B cell (primary cell): ENCODE measurements at regions not wholly inside any gene's neighbourhood (a gene's known extent, or its start where the extent isn't known, plus 50 kb on each side); places are given as distances from the start of the nearest gene placed in this dataset.

Experiments used
- ATAC-seq: fragments of 200-7000 bp; cut with Tn5 transposase; one replicate; pipeline ENCODE4 v1.10.0; 2021; ENCODE audit warnings: low read depth, mild to moderate bottlenecking, moderate number of reproducible peaks, moderate library complexity
- CTCF ChIA-PET: fragments of 350-600 bp; sonication (Branson Sonifier 250); formaldehyde crosslinking; loops from one replicate; lab custom pipeline; 2021; ENCODE audit warnings: antibody characterized with exemption, inconsistent platforms; lab: Charles Lee
- POLR2A ChIA-PET: fragments of 350-600 bp; sonication (Branson Sonifier 250); formaldehyde crosslinking; loops from one replicate; lab custom pipeline; 2021; ENCODE audit warnings: antibody characterized with exemption; lab: Charles Lee
- DNase-seq: peaks from one replicate; pipeline ENCODE4 v3.0.0; 2013
- H2AFZ ChIP-seq: 2 replicates; pipeline ENCODE4 v1.6.1; 2012; ENCODE audit warnings: mild to moderate bottlenecking, low read depth, low read length; ENCODE audit not compliant: insufficient read depth, poor library complexity, severe bottlenecking
- H3K27ac ChIP-seq, 2 donors: 1 replicate in 1 of 2; 2 replicates in 1 of 2; pipeline ENCODE4 v1.5.1; 2012 to 2013; ENCODE audit warnings: low read length in 2 of 2, mild to moderate bottlenecking in 2 of 2, moderate library complexity in 1 of 2
- H3K27me3 ChIP-seq, 4 experiments: fragments of 200-600 bp in 1 of 4; sonication (generic) in 1 of 4; replicated peaks in 1 of 4; 1 replicate in 2 of 4; 2 replicates in 2 of 4; pipeline versions ENCODE4 v1.6.1 to v1.7.0; 2013 to 2016; ENCODE audit warnings: low read length in 3 of 4, mild to moderate bottlenecking in 2 of 4, mixed read lengths in 1 of 4, moderate library complexity in 1 of 4; ENCODE audit not compliant: insufficient read depth in 4 of 4, control insufficient read depth in 3 of 4; ENCODE audit errors: control extremely low read depth in 1 of 4
- H3K36me3 ChIP-seq, 2 experiments: replicated peaks in 1 of 2; 1 replicate in 1 of 2; 2 replicates in 1 of 2; pipeline versions ENCODE4 v1.6.1 to v1.7.1; 2013; ENCODE audit warnings: low read length in 1 of 2; ENCODE audit not compliant: insufficient read depth in 2 of 2, control insufficient read depth in 1 of 2; ENCODE audit errors: control extremely low read depth in 1 of 2, extremely low read depth in 1 of 2
- H3K4me1 ChIP-seq, 2 donors: fragments of 200-600 bp in 1 of 2; sonication (generic) in 1 of 2; 1 replicate in 1 of 2; 2 replicates in 1 of 2; pipeline versions ENCODE4 v1.5.1 to v1.6.1; 2013 to 2017; ENCODE audit warnings: low read length in 2 of 2; ENCODE audit not compliant: control insufficient read depth in 2 of 2, insufficient read depth in 2 of 2
- H3K4me2 ChIP-seq: replicated peaks from 2 replicates; pipeline ENCODE3; 2012; ENCODE audit warnings: mild to moderate bottlenecking, low read depth, low read length; ENCODE audit not compliant: poor library complexity, severe bottlenecking
- H3K4me3 ChIP-seq, 5 experiments: fragments of 200-600 bp in 1 of 5; sonication (generic) in 1 of 5; 1 replicate in 3 of 5; 2 replicates in 2 of 5; pipeline versions ENCODE4 v1.5.1 to v1.7.0; 2011 to 2016; ENCODE audit warnings: low read length in 4 of 5, mild to moderate bottlenecking in 4 of 5, low read depth in 2 of 5, control low read depth in 1 of 5, moderate library complexity in 1 of 5; ENCODE audit not compliant: insufficient read depth in 1 of 5; ENCODE audit errors: control extremely low read depth in 1 of 5, extremely low read depth in 1 of 5
- H3K79me2 ChIP-seq: fragments of 200-600 bp; sonication (generic); one replicate; pipeline ENCODE4 v1.6.0; 2016; ENCODE audit warnings: low read length; ENCODE audit not compliant: control insufficient read depth, insufficient read depth
- H3K9ac ChIP-seq: fragments of 200-600 bp; sonication (generic); 2 replicates; pipeline ENCODE4 v1.6.1; 2017; ENCODE audit warnings: mild to moderate bottlenecking, low read length, moderate library complexity
- H3K9me3 ChIP-seq, 3 donors: one replicate each; pipeline versions ENCODE4 v1.6.1 to v1.7.1; 2013; ENCODE audit warnings: low read length in 2 of 3; ENCODE audit not compliant: control insufficient read depth in 2 of 3, insufficient read depth in 1 of 3; ENCODE audit errors: control extremely low read depth in 1 of 3
- H4K20me1 ChIP-seq: 2 replicates; pipeline ENCODE4 v1.6.0; 2012; ENCODE audit warnings: mild to moderate bottlenecking, low read length; ENCODE audit not compliant: insufficient read depth, control insufficient read depth, poor library complexity, severe bottlenecking
- H3K27ac Mint-ChIP-seq: one replicate; pipeline ENCODE4 v1.8.0; 2021; ENCODE audit warnings: mixed read lengths
- H3K27me3 Mint-ChIP-seq: one replicate; pipeline ENCODE4 v1.8.0; 2021; ENCODE audit warnings: mixed read lengths
- H3K4me1 Mint-ChIP-seq: one replicate; pipeline ENCODE4 v1.8.0; 2021; ENCODE audit warnings: mixed read lengths
- H3K4me3 Mint-ChIP-seq: one replicate; pipeline ENCODE4 v1.8.0; 2021; ENCODE audit warnings: mixed read lengths
- H3K9me3 Mint-ChIP-seq: one replicate; pipeline ENCODE4 v1.8.0; 2022; ENCODE audit warnings: mixed read lengths; ENCODE audit not compliant: insufficient read depth
- CTCF ChIP-seq: fragments of 200-600 bp; IDR thresholded peaks from one replicate; pipeline ENCODE4 v1.8.0; 2022; ENCODE audit warnings: antibody characterized with exemption, mild to moderate bottlenecking
- EZH2 ChIP-seq: IDR thresholded peaks from 2 replicates; pipeline ENCODE4 v1.6.1; 2012; ENCODE audit warnings: borderline replicate concordance, low read depth, mild to moderate bottlenecking, moderate library complexity, low read length; ENCODE audit not compliant: insufficient read depth, poor library complexity, severe bottlenecking
- WGBS: methylation state at CpG from one replicate; pipeline ENCODE4 v1.1.5; 2013; ENCODE audit warnings: missing lambda C conversion rate; ENCODE audit not compliant: insufficient coverage; 5-methylcytosine and 5-hydroxymethylcytosine counted together
- intact Hi-C: fragments of 100-400 bp; cut with micrococcal nuclease; formaldehyde crosslinking; loops from one replicate; pipeline ENCODE4 v1.10.0; 2022

GRCh38 chr2:3982160-3982559, 278.8 kb downstream of the DCDC2C start:
- H3K27ac Mint-ChIP-seq = no peak overlapping the region

GRCh38 chr2:3986063-3986462, 282.7 kb downstream of the DCDC2C start:
- Mint-ChIP-seq H3K9me3 (no peaks in the 10 kb centered on the region), H3K4me3 (no peak overlapping the region), H3K4me1 (no peaks in the 10 kb centered on the region), H3K27ac (no peak overlapping the region), H3K27me3 (no peaks in the 10 kb centered on the region)
- Histone ChIP-seq H3K36me3 (no peaks in the 10 kb centered on the region), H3K4me3 (no peak overlapping the region), H3K27me3 (no peaks in the 10 kb centered on the region), H3K9ac (no peak overlapping the region), H4K20me1 (no peaks in the 10 kb centered on the region), H3K79me2 (no peaks in the 10 kb centered on the region), H3K4me1 (no peaks in the 10 kb centered on the region), H3K27ac (no peak overlapping the region), H3K4me2 (no peak overlapping the region), H2AFZ (no peak overlapping the region), H3K9me3 (peaks cover 0 to 16% (median 3%) of the 10 kb centered on the region in 3 donors)
- POLR2A ChIA-PET = no interaction called here
- 90% methylated on average over 3 of the region's 6 CpGs for WGBS
- ATAC-seq (no peak), DNase-seq (no peak)
- TF ChIP-seq CTCF = no peak
- no peak for TF ChIP-seq EZH2
- intact Hi-C loops = no loop called here
- CTCF ChIA-PET = no interaction called here

More at GRCh38 chr2:3982160-3982559, 278.8 kb downstream of the DCDC2C start:
- Histone ChIP-seq H3K27ac (no peak overlapping the region), H3K9me3 (peaks cover 0 to 9% (median 0%) of the 10 kb centered on the region in 3 donors), H3K4me3 (no peak overlapping the region), H3K36me3 (no peaks in the 10 kb centered on the region), H3K4me1 (no peaks in the 10 kb centered on the region), H3K27me3 (no peaks in the 10 kb centered on the region), H3K4me2 (no peak overlapping the region), H2AFZ (no peak overlapping the region), H4K20me1 (no peaks in the 10 kb centered on the region), H3K79me2 (no peaks in the 10 kb centered on the region), H3K9ac (no peak overlapping the region)
- intact Hi-C loops = no loop called here
- no peak for ATAC-seq
- WGBS = 90% methylated on average over 1 of the region's 2 CpGs
- H3K9me3 Mint-ChIP-seq = peaks cover 6% of the 10 kb centered on the region
- no peaks in the 10 kb centered on the region for H3K27me3 Mint-ChIP-seq
- H3K4me3 Mint-ChIP-seq = no peak overlapping the region
- no peak for TF ChIP-seq EZH2
- TF ChIP-seq CTCF = no peak
- no peak for DNase-seq
- no peaks in the 10 kb centered on the region for H3K4me1 Mint-ChIP-seq
- ChIA-PET POLR2A (no interaction called here), CTCF (no interaction called here)
